Cardiac fibroblast (primary cell): ENCODE measurements at regions not wholly inside any gene's neighbourhood (a gene's known extent, or its start where the extent isn't known, plus 50 kb on each side); places are given as distances from the start of the nearest gene placed in this dataset.
A peak's percentile ranks its signal among the peaks of the same experiment; 100 is the strongest.

Source experiments
- DNase-seq, 2 donors: peaks; one replicate each; pipeline versions ENCODE4 v3.0.0 to v3.0.0-alpha.2; 2010; ENCODE audit warnings: low read depth in 2 of 2
- H3K4me3 ChIP-seq, 2 donors: replicated peaks in 1 of 2; 1 replicate in 1 of 2; 2 replicates in 1 of 2; pipeline ENCODE4 v1.5.1; 2011; ENCODE audit warnings: low read depth in 2 of 2, low read length in 2 of 2, mild to moderate bottlenecking in 2 of 2, moderate library complexity in 1 of 2
- TF ChIP-seq, protein P1 (sequence below): IDR thresholded peaks from one replicate; pipeline ENCODE4 v1.5.1; 2011; ENCODE audit warnings: low read depth, mild to moderate bottlenecking, low read length, inconsistent platforms

DNA sequence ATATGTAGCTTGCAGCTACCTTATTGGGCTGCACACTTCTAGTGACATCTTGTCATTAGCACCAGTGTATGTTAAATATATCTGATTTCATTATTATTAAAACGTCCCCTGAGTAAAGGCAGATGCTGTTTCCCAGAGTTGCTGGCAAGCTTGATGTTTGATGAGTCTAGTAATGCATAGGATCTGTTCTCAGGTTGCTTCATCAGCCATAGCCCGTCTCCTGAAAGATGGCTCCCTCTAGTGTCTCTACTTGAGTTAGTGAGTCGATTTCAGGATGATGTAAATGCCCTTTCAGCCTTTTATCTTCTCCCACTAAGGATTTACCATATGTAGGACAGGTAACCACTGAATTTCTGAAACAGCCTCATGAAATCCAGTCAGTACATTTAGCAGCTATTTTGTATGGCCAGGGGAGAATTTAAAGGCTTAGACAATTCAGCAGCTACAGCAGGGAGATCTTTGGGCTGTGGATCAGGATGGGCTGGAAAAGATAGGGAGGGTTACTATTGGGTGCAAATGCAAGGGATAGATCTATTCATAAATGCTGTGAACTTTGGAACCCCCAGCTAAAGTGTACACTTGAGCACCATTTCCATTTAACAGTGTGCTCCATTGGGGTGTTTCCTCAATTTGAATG lies 376.3 kb downstream of the CNTNAP4 start:
- TF ChIP-seq, protein P1, sequence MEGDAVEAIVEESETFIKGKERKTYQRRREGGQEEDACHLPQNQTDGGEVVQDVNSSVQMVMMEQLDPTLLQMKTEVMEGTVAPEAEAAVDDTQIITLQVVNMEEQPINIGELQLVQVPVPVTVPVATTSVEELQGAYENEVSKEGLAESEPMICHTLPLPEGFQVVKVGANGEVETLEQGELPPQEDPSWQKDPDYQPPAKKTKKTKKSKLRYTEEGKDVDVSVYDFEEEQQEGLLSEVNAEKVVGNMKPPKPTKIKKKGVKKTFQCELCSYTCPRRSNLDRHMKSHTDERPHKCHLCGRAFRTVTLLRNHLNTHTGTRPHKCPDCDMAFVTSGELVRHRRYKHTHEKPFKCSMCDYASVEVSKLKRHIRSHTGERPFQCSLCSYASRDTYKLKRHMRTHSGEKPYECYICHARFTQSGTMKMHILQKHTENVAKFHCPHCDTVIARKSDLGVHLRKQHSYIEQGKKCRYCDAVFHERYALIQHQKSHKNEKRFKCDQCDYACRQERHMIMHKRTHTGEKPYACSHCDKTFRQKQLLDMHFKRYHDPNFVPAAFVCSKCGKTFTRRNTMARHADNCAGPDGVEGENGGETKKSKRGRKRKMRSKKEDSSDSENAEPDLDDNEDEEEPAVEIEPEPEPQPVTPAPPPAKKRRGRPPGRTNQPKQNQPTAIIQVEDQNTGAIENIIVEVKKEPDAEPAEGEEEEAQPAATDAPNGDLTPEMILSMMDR: peak; percentile 54
- no peak overlapping the region for H3K4me3 ChIP-seq
- DNase-seq: peak; percentile 55 to 65

- no peak overlapping the region for H3K4me3 ChIP-seq
- DNase-seq: no peak
- TF ChIP-seq, protein P1: no peak
Observed at GRCh38 chr16:76654088-76654820, 377.1 kb downstream of the CNTNAP4 start.

GRCh38 chr16:76656994-76657393 lies 379.8 kb downstream of the CNTNAP4 start:
- TF ChIP-seq, protein P1: no peak
- H3K4me3 ChIP-seq: no peak overlapping the region
- DNase-seq: no peak

DNA sequence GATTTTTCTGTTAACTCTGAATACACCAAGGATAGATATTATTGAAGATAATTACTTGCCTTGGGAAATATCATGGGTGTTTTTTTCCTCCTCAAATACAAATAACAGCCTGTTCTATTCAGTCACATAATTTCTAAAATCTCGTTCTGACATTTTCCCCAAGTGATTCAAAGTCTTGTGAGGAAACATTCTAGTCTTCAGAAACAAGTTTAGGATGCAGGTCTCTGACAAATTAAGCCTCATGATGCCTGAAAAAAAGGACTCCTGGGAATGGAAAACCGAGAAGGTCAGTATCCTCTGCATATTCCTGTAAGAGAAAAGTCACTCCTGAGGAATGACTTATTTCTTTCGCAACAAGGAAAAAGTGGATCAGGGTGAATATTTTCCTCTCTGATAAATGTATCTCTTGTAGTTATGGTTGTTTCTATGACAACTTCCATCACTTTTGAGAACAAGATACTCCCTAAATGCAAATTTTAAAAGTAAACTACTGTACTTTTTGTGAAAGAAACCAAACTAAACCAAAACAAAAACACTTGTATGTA lies 384.6 kb downstream of the CNTNAP4 start:
- no peak overlapping the region for H3K4me3 ChIP-seq
- no peak for DNase-seq
- TF ChIP-seq, protein P1: no peak

- no peak overlapping the region for H3K4me3 ChIP-seq
- TF ChIP-seq, protein P1: no peak
- DNase-seq: no peak
Observed at GRCh38 chr16:76665571-76666275, 388.5 kb downstream of the CNTNAP4 start.

DNA sequence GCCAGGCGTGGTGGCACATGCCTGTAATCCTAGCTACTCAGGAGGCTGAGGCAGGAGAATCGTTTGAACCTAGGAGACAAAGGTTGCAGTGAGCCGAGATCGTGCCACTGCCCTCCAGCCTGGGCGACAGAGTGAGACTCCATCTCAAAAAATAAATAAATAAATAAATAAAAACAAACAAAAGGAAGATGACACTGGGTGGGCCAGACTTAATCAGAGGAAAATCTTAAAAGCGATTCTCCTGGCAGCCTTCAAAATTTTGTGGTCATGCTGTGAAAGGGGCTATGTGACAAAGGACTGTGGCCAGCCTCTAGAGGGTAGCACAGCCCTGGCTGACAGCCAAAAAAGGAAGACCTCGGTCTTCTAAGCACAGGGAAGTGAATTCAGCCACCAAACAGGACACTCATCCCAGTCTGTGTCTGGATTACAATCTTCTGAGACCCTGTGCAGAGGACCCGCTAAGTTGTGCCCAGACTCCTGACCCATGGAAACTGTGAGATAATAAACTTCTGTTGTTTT lies 391.1 kb downstream of the CNTNAP4 start:
- no peak overlapping the region for H3K4me3 ChIP-seq
- TF ChIP-seq, protein P1: no peak
- no peak for DNase-seq
